ENCODE measurements at regions not wholly inside any gene's neighbourhood (a gene's known extent, or its start where the extent isn't known, plus 50 kb on each side); places are given as distances from the start of the nearest gene placed in this dataset.

DNA sequence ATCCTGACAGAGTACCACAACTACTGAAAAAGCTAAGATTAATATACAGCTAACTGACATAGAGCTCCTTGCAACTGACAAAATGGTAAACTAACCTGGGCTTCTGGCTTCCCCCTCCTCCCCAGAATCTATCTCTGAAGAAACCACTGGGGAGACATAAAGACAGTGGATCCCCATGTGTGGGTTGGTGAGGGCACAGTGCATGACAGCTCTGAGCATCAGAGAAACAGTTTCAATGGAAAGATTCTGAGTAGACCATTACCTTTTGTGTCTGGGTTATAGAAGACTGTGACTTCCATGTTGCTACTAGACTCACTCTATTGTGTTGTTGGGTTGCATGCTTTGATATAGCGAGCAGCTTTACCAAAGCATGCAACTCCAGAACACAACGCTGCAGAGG lies 247.4 kb downstream of the EFCAB11 start:
- TF ChIP-seq, protein P1, sequence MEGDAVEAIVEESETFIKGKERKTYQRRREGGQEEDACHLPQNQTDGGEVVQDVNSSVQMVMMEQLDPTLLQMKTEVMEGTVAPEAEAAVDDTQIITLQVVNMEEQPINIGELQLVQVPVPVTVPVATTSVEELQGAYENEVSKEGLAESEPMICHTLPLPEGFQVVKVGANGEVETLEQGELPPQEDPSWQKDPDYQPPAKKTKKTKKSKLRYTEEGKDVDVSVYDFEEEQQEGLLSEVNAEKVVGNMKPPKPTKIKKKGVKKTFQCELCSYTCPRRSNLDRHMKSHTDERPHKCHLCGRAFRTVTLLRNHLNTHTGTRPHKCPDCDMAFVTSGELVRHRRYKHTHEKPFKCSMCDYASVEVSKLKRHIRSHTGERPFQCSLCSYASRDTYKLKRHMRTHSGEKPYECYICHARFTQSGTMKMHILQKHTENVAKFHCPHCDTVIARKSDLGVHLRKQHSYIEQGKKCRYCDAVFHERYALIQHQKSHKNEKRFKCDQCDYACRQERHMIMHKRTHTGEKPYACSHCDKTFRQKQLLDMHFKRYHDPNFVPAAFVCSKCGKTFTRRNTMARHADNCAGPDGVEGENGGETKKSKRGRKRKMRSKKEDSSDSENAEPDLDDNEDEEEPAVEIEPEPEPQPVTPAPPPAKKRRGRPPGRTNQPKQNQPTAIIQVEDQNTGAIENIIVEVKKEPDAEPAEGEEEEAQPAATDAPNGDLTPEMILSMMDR (IDR thresholded peaks at IDR 0.05; ENCODE audit: low read depth, low read length) = no peak
- DNase-seq (ENCODE audit: extremely low read depth, low read depth) = no peak

DNA sequence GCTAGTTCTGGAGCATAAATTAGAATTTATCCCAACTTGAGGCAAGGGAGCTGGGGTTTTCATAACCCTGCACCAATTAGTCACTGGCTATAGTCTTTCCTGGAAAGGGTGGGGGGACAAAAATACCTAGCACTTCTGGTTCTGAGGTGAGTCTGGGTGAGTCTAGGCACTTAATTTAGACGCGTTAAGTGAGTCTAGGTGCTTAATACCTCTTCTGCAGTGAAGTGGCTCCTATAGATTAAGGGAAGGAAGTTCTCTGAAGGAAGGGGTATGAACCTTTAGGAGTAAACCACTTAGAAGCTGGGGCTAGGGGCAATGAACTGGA lies 251.7 kb downstream of the EFCAB11 start:
- TF ChIP-seq, protein P1 (IDR thresholded peaks at IDR 0.05; ENCODE audit: low read depth, low read length) = no peak
- no peak for DNase-seq (ENCODE audit: extremely low read depth, low read depth)

DNA sequence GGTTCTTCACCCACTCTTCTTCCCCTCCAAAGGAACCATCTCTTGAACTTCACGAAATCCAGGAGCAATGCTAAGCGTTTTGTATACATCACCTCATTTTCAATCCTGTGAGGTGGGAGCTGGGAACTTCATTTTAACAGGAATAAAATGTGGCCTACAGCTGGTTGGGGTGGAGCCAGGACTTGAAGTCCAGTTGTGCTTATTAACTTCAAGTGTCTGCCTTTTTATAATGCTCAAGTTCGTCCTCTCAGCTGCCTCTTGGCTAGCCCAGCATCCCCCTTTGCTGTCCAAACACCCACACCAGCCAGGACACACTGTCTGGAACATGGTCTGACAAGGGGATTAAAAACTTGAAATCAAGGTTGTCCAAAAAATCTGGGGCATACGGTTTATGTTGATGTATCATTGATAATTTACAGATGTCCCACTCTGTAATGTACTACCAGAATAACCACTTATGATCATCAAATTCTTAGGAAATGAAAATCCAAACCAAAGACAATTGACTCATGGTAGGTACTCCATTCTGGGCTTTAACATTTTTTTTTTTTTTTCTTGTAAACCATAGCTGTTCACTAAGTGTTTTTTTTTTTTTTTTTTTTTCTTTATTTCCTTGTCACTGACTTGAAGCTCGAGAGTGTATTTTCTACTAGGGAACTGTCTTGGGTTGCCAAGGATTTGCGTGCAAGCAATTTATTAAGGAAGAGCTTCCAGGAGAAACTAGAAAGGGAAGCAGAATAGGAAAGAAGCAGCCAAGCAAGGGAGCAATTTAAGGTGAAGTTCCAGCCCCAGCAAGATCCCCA lies 252.3 kb downstream of the EFCAB11 start:
- TF ChIP-seq, protein P1 (IDR thresholded peaks at IDR 0.05; ENCODE audit: low read depth, low read length) = no peak
- DNase-seq (ENCODE audit: extremely low read depth, low read depth) = peak; percentile 49

DNA sequence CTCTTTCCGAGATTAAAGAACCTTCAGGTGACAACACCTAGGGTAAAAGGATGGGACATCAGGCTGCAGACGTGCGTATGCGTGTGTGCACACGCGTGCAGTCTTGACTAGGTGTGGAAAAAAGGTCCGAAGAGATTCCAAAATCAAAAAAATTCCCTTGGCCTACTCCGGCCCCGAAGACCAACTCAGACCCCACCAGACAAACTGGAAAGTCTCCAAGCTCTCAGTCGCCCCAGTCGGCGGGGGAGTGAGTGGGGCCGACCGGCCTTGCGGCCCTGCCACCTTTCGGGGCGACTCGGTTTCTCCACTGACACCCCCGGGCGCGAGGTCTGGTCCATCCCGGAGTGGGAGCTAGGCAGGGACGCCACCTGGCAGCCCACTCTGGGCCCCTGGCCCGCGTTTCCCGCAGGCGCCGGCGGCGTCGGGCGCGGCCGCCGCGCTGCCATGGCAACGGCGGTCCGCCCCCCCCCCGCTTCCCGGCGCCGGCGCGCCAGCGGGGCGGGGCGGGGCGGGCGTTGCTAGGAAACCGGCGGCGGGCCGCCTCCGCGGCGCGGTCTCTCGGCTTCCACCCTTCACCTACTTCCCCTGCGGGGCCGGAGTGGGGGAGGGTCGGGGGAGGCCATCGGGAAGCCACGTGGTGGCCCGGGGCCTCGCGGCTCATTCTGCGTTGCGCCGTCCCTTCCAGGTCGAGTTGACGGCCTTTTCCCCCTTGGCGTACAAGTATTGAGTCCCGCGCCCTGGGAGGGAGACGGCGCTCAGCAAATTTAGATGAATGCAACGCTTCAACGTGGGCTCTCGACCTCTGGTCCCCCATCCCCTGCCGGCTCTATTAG lies 253.1 kb downstream of the EFCAB11 start:
- TF ChIP-seq, protein P1 (IDR thresholded peaks at IDR 0.05; ENCODE audit: low read depth, low read length) = no peak
- DNase-seq (ENCODE audit: extremely low read depth, low read depth) = peak; percentile 29

DNA sequence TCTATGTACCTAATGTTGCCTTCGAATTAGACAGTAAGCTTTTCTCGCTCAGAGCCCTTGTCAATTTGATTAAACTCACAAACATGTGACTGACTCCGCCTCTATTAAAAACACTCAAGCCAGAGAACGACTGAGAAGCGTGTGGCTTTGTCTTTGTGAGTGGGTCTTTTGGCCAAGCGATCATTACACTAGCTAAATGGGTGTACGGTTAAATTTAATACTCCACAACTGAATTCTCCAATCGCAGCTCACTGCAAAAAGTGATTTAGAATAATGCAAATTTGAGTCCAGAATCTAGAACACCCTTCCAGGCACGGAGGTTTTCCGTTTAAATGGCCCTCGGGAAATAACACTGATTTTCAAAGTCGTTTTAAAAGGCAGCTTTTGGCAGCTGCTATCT lies 253.7 kb downstream of the EFCAB11 start:
- TF ChIP-seq, protein P1 (IDR thresholded peaks at IDR 0.05; ENCODE audit: low read depth, low read length) = no peak

DNA sequence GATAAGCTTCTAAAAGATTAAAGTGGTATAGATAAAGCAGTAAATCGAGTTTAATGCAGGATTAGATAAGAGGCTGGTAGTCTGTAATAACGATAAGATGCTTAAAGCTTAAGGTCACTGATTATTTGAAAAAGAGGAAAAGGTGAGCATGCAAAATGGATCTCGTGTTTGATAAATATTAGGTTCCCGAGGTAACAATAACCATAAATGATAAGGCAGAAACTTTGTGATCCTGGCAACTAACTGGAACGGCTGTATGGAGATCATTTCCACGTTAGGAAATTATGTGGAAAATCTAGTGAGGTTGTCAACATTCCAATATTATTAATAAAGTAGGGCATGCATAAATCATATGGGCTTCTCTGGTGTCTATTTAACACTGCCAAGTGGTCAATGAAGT lies 255.5 kb downstream of the EFCAB11 start:
- TF ChIP-seq, protein P1 (IDR thresholded peaks at IDR 0.05; ENCODE audit: low read depth, low read length) = no peak
- no peak for DNase-seq (ENCODE audit: extremely low read depth, low read depth)

More for the DNA sequence above, 253.7 kb downstream of the EFCAB11 start:
- no peak for DNase-seq (ENCODE audit: extremely low read depth, low read depth)

Measured in AG09319 (cell line).